HCT116 (cell line): ENCODE measurements at regions not wholly inside any gene's neighbourhood (a gene's known extent, or its start where the extent isn't known, plus 50 kb on each side); places are given as distances from the start of the nearest gene placed in this dataset.

Experiments
- ATAC-seq: fragments of 200-7000 bp; cut with Tn5 transposase; 2 replicates; pipeline ENCODE4 v1.9.1; 2020; ENCODE audit warnings: mild to moderate bottlenecking, moderate library complexity
- BruUV-seq: library from RNA; stranded (reverse); fragments of 400-500 nt; replicated peaks from 2 replicates; lab custom pipeline; 2021; lab: Mats Ljungman, UMichigan
- CTCF ChIA-PET: fragments of 300-600 bp; sonication (Branson Sonifier 250); formaldehyde crosslinking; loops from one replicate; lab custom pipeline; 2021; ENCODE audit warnings: antibody characterized with exemption; lab: Charles Lee
- POLR2A ChIA-PET: fragments of 300-600, 350-600 bp; sonication (Branson Sonifier 250); formaldehyde crosslinking; loops from one replicate; lab custom pipeline; 2021; ENCODE audit warnings: antibody characterized with exemption; lab: Charles Lee
- RAD21 ChIA-PET, 2 experiments: fragments of 300-600 bp; sonication (Branson Sonifier 250); formaldehyde crosslinking; loops; one replicate each; lab custom pipeline; 2023; ENCODE audit warnings: low total read pairs in 2 of 2; ENCODE audit not compliant: uncharacterized antibody in 2 of 2, unreplicated experiment in 2 of 2, low non-redundant PET in 1 of 2; lab: Charles Lee
- DNase-seq: peaks from one replicate; pipeline ENCODE4 v3.0.0-alpha.2; 2010; ENCODE audit warnings: low read depth, low spot score
- H2AFZ ChIP-seq: fragments of 200-600 bp; shearing (Covaris generic), sonication (generic); 2 replicates; pipeline ENCODE4 v1.6.1; 2017; ENCODE audit warnings: low read depth, mixed run types, mixed read lengths, antibody characterized with exemption, low read length; ENCODE audit not compliant: poor library complexity, severe bottlenecking
- H3K27ac ChIP-seq: 2 replicates; pipeline ENCODE4 v1.5.1; 2012; ENCODE audit warnings: low read depth, low read length
- H3K27me3 ChIP-seq: fragments of 200-600 bp; sonication (generic); 2 replicates; pipeline ENCODE4 v1.6.1; 2016; ENCODE audit warnings: mixed run types, low read length, mixed read lengths; ENCODE audit not compliant: insufficient read depth
- H3K36me3 ChIP-seq, 2 experiments: fragments of 200-500 bp in 1 of 2; fragments of 200-600 bp in 1 of 2; sonication (Bioruptor generic) in 1 of 2; sonication (generic) in 1 of 2; 2 replicates each; pipeline versions ENCODE4 v1.5.1 to v1.6.1; 2014 to 2016; ENCODE audit warnings: low read length in 2 of 2, inconsistent platforms in 1 of 2, mixed read lengths in 1 of 2, mixed run types in 1 of 2; ENCODE audit not compliant: insufficient read depth in 2 of 2, control insufficient read depth in 1 of 2
- H3K4me1 ChIP-seq, 2 experiments: fragments of 200-600 bp in 1 of 2; sonication (generic) in 1 of 2; 2 replicates each; pipeline versions ENCODE4 v1.5.1 to v1.6.1; 2012 to 2017; ENCODE audit warnings: low read length in 2 of 2, inconsistent platforms in 1 of 2, mild to moderate bottlenecking in 1 of 2, mixed read lengths in 1 of 2, mixed run types in 1 of 2, moderate library complexity in 1 of 2; ENCODE audit not compliant: insufficient read depth in 2 of 2, control insufficient read depth in 1 of 2
- H3K4me2 ChIP-seq: fragments of 200-600 bp; sonication (generic); 2 replicates; pipeline ENCODE4 v1.6.1; 2017; ENCODE audit warnings: mixed run types, low read length, mixed read lengths
- H3K4me3 ChIP-seq, 2 experiments: fragments of 200-600 bp in 1 of 2; sonication (generic) in 1 of 2; replicated peaks in 1 of 2; 2 replicates each; pipeline ENCODE4 v1.5.1; 2011 to 2016; ENCODE audit warnings: low read length in 2 of 2, control low read depth in 1 of 2, low read depth in 1 of 2, mild to moderate bottlenecking in 1 of 2, mixed read lengths in 1 of 2, mixed run types in 1 of 2
- H3K79me2 ChIP-seq: fragments of 200-600 bp; sonication (generic); 2 replicates; pipeline ENCODE4 v1.6.1; 2017; ENCODE audit warnings: mild to moderate bottlenecking, mixed run types, low read length, moderate library complexity, mixed read lengths; ENCODE audit not compliant: insufficient read depth
- H3K9ac ChIP-seq: fragments of 200-600 bp; sonication (generic); 2 replicates; pipeline ENCODE4 v1.6.1; 2016; ENCODE audit warnings: low read length, mixed read lengths
- H3K9me2 ChIP-seq: fragments of 200-600 bp; sonication (generic), shearing (Covaris generic); 2 replicates; pipeline ENCODE4 v1.6.1; 2017; ENCODE audit warnings: mixed run types, mild to moderate bottlenecking, moderate library complexity; ENCODE audit not compliant: insufficient read depth
- H3K9me3 ChIP-seq, 2 experiments: fragments of 200-500 bp in 1 of 2; fragments of 200-600 bp in 1 of 2; sonication (Bioruptor generic) in 1 of 2; sonication (generic) in 1 of 2; 2 replicates each; pipeline ENCODE4 v1.6.1; 2014 to 2017; ENCODE audit warnings: low read length in 2 of 2, mixed read lengths in 2 of 2, inconsistent platforms in 1 of 2, low read depth in 1 of 2, mild to moderate bottlenecking in 1 of 2, mixed run types in 1 of 2, moderate library complexity in 1 of 2; ENCODE audit not compliant: control insufficient read depth in 1 of 2, insufficient read depth in 1 of 2
- H4K20me1 ChIP-seq: fragments of 200-600 bp; sonication (generic), shearing (Covaris generic); 2 replicates; pipeline ENCODE4 v1.6.1; 2017; ENCODE audit warnings: mixed run types, mild to moderate bottlenecking, moderate library complexity; ENCODE audit not compliant: insufficient read depth
- CEBPB ChIP-seq: IDR thresholded peaks from 2 replicates; pipeline ENCODE4 v1.6.1; 2012; ENCODE audit warnings: low read depth
- ELF1 ChIP-seq: IDR thresholded peaks from 2 replicates; pipeline ENCODE4 v1.6.1; 2012; ENCODE audit warnings: low read depth, borderline replicate concordance
- EZH2 ChIP-seq: fragments of 200-600 bp; sonication (generic); IDR thresholded peaks from 2 replicates; pipeline ENCODE4 v1.6.1; 2017; ENCODE audit warnings: antibody characterized with exemption, mixed run types
- FOSL1 ChIP-seq: IDR thresholded peaks from 2 replicates; pipeline ENCODE4 v1.6.1; 2012; ENCODE audit warnings: low read depth
- SRF ChIP-seq: IDR thresholded peaks from 2 replicates; pipeline ENCODE4 v1.6.1; 2012; ENCODE audit warnings: low read depth
- TCF7L2 ChIP-seq: IDR thresholded peaks from 2 replicates; pipeline ENCODE4 v1.7.0; 2011; ENCODE audit warnings: borderline replicate concordance, inconsistent platforms; ENCODE audit not compliant: insufficient read depth, insufficient read length; ENCODE audit errors: extremely low read depth
- ZNF274 ChIP-seq: fragments of 200-500 bp; sonication (Bioruptor generic); IDR thresholded peaks from 2 replicates; pipeline ENCODE4 v1.6.1; 2014; ENCODE audit warnings: mild to moderate bottlenecking, low read depth, low read length, inconsistent platforms
- intact Hi-C: fragments of 100-400 bp; cut with micrococcal nuclease; formaldehyde crosslinking; loops from 2 replicates; pipeline ENCODE4 v1.10.0; 2022
- TF ChIP-seq, protein P1 (sequence below): IDR thresholded peaks from 2 replicates; pipeline ENCODE4 v1.6.1; 2012
- TF ChIP-seq, protein P2 (sequence below): IDR thresholded peaks from 2 replicates; pipeline ENCODE4 v1.6.1; 2011; ENCODE audit warnings: mild to moderate bottlenecking, low read length, moderate library complexity; ENCODE audit not compliant: insufficient replicate concordance; ENCODE audit errors: extremely low read depth

DNA sequence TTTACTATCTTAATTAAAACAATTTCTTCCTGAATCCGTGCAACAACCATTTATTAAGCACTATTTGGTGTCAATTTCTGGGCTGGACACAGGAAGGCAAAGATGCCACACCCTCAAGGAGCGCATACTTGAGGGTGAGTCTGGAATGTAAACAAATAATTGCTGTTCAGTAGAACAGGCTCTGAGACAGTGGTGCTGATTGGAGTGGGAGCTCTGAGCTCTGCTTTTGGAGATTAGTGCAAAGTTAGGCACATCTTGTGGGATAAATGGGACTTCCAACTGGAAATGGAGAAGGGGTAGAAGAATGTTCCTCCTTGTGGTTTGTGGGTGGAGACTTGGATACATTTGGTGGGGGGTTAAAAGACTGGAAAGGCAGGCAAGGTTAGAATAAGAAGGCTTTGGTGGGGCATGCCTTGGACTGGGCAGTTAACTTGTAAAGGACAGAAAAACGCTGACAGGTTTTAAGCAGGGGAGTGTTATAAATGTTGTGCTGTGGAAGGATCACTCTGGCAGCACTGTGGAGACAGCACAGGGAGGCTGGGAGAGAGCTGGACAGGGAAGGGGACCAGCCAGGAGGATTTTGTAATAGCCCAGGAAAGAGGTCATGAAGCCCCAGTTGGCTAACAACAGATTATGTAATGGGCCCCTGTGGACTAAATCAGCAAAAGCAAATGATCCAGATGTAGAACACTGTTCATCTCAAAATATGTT, 80.7 kb downstream of the ZNF365 start:
- H3K4me3 ChIP-seq = no peak overlapping the region
- no peak overlapping the region for H3K9ac ChIP-seq
- H2AFZ ChIP-seq = peak overlapping the region; percentile 90
- no peak for DNase-seq
- H4K20me1 ChIP-seq = no peaks in the 10 kb centered on the region
- H3K27ac ChIP-seq = no peak overlapping the region
- POLR2A ChIA-PET = no interaction called here
- CTCF ChIA-PET = no interaction called here
- H3K9me2 ChIP-seq = no peaks in the 10 kb centered on the region
- BruUV-seq = no TSS peak
- RAD21 ChIA-PET = no interaction called here
- no peaks in the 10 kb centered on the region for H3K9me3 ChIP-seq
- peak overlapping the region; percentile 66 for H3K4me2 ChIP-seq
- no peaks in the 10 kb centered on the region for H3K36me3 ChIP-seq
- ATAC-seq = peak; percentile 96
- intact Hi-C loops = no loop called here
- TF ChIP-seq TCF7L2 (no peak), SRF (no peak), FOSL1 (no peak), ZNF274 (no peak)
- TF ChIP-seq, protein P1, sequence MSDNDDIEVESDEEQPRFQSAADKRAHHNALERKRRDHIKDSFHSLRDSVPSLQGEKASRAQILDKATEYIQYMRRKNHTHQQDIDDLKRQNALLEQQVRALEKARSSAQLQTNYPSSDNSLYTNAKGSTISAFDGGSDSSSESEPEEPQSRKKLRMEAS = no peak
- peaks cover 11 to 13% of the 10 kb centered on the region in 2 experiments for H3K4me1 ChIP-seq
- H3K79me2 ChIP-seq = no peaks in the 10 kb centered on the region
- no peaks in the 10 kb centered on the region for H3K27me3 ChIP-seq

DNA sequence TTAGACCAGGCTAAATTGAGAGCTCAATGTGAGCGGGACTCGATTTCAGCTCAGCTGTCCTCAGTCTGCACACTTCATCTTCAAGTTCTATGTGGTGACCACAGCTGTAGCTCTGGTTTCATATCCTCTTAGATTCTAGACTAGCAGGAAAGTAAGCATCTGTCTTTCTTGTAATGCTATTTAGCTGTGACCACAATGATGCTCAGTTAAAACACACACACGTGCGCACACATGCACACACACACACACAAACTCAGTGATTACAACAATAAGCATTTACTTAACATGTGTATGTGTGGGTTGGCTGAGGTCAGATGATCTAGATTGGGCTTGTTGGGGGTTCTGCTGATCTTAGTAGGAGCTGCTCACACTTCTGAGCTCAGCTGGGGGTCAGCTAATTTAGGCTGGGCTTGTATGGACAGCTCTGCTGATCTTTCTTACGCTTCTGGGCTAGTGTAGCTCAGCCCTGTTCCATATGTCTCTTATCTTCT, 82.5 kb downstream of the ZNF365 start:
- no peak overlapping the region for H3K27ac ChIP-seq
- no peak overlapping the region for H2AFZ ChIP-seq
- no peaks in the 10 kb centered on the region for H3K9me3 ChIP-seq
- no peaks in the 10 kb centered on the region for H3K36me3 ChIP-seq
- H3K4me1 ChIP-seq = peaks cover 11 to 13% of the 10 kb centered on the region in 2 experiments
- ATAC-seq (no peak), DNase-seq (no peak)
- H3K4me3 ChIP-seq = no peak overlapping the region
- no peaks in the 10 kb centered on the region for H3K27me3 ChIP-seq
- POLR2A ChIA-PET = no interaction called here
- no peaks in the 10 kb centered on the region for H4K20me1 ChIP-seq
- TF ChIP-seq CEBPB (no peak), ZNF274 (no peak), ELF1 (no peak), EZH2 (no peak)
- TF ChIP-seq, protein P2, sequence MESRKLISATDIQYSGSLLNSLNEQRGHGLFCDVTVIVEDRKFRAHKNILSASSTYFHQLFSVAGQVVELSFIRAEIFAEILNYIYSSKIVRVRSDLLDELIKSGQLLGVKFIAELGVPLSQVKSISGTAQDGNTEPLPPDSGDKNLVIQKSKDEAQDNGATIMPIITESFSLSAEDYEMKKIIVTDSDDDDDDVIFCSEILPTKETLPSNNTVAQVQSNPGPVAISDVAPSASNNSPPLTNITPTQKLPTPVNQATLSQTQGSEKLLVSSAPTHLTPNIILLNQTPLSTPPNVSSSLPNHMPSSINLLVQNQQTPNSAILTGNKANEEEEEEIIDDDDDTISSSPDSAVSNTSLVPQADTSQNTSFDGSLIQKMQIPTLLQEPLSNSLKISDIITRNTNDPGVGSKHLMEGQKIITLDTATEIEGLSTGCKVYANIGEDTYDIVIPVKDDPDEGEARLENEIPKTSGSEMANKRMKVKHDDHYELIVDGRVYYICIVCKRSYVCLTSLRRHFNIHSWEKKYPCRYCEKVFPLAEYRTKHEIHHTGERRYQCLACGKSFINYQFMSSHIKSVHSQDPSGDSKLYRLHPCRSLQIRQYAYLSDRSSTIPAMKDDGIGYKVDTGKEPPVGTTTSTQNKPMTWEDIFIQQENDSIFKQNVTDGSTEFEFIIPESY = no peak
- TF ChIP-seq, protein P1 = no peak
- H3K4me2 ChIP-seq = no peak overlapping the region
- intact Hi-C loops = no loop called here
- no peak overlapping the region for H3K9ac ChIP-seq
- RAD21 ChIA-PET = no interaction called here
- H3K9me2 ChIP-seq = no peaks in the 10 kb centered on the region
- no TSS peak for BruUV-seq
- no peaks in the 10 kb centered on the region for H3K79me2 ChIP-seq
- CTCF ChIA-PET = no interaction called here
